ENCODE measurements at regions not wholly inside any gene's neighbourhood (a gene's known extent, or its start where the extent isn't known, plus 50 kb on each side); places are given as distances from the start of the nearest gene placed in this dataset.
"Not testable (repeated sequence)": the region's sequence is repeated elsewhere in the genome, so short reads cannot be mapped to it uniquely, and the experiment has no call there.

DNA sequence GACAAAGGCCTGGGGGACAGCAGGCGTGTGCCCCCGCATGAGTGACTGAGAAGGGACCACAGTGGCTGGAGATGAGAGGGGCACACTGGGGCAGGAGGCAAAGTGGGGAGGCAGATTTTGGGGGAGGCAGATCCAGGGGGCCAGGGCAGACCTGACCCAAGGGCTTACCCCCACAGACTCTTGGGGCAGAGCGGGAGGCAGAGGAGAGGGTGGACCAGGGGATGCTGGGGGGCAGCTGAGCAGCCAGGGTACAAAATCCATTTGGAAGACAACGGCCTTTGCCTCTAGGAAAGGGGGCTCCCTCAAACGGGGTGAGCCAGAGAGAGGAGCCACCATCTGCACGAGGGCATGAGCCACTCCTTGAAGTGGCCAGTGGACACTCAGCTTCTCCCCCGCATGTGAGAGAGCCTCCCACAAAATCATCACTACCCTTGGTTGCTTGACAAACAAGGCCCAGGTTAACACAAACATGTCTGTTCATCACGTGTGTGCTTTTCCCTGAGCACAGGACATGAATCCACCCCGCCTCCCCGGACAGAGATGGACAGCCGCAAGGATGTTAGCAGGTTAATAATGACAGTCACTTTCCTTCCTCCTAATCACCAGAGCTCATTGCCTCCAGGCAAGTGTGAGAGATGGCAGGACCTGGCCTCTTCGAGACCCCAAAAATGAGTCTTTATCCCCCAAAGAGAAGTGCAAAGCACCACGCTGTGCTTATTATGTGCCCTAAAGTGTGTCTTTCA, 72.0 kb upstream of the RAB6C start:
- no peak for DNase-seq (ENCODE audit: low read depth in 2 of 2)

DNA sequence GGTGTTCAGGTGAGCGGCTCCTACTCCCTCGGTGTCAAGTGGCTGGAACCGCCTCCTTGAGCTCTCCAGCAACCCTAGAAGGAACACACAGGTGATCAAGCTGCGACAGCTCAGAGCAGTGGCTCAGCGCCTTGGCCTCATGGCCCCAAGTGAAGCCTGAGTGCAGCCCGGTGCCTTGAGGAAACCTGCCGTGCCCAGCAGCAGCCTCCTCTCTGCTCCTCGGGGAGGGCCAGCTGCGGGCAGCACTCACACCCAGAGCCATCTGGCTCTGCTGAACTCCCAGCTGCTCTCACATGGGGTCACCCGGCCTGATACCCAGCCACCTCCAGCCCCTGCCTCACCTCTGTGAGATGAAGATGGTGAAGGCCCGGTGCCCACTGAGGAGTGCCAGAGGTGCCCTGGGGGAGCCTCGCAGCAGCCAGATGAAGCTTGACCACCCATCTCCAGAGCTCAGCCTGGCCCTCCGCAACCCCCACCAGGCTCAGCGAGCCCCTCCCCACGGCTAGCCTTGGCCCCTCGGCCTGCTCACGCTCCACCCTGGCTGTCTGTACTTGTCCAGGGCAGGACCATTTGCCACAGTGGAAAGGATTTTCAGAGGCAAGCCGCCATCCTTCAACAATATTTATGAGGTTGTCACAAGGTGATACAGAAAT, 70.6 kb upstream of the RAB6C start:
- no peak for DNase-seq (ENCODE audit: low read depth in 2 of 2)

DNA sequence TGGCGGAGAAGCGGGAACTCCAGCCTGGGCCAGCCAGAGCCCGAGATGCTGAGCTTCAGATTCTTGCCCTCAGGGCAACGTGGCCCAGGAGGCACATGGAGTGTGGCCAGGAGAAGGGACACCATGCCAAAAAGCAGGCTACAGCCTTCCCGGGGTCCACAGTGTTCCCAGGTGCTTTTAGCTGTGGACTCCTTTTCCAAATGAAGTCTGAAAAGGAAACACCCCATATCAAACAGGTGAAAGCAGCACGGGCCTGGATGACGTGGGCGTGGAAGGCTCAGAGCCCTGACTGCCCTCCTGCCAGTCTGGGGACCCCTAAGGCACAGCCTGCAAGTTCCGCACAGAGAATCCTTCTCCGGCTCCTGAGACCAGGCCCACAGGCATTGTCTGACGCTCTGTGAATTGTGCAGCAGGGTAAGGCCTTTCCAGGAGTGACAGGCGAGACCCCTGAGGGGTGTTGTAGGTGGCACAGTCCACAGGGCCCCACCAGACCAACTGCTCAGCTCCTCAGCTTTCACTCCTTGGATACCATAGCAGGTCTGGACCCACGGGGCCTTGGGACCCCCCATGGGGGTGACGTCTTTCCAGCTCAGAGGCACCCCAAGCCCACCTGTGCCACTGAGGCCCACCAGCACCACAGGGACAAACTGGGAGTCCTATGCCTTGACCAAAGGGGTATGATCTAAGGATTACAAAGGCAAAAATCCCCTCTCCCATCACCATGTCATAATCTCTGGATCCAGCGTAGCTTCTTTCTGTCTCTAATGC, 69.6 kb upstream of the RAB6C start:
- DNase-seq (ENCODE audit: low read depth in 2 of 2): no peak

DNA sequence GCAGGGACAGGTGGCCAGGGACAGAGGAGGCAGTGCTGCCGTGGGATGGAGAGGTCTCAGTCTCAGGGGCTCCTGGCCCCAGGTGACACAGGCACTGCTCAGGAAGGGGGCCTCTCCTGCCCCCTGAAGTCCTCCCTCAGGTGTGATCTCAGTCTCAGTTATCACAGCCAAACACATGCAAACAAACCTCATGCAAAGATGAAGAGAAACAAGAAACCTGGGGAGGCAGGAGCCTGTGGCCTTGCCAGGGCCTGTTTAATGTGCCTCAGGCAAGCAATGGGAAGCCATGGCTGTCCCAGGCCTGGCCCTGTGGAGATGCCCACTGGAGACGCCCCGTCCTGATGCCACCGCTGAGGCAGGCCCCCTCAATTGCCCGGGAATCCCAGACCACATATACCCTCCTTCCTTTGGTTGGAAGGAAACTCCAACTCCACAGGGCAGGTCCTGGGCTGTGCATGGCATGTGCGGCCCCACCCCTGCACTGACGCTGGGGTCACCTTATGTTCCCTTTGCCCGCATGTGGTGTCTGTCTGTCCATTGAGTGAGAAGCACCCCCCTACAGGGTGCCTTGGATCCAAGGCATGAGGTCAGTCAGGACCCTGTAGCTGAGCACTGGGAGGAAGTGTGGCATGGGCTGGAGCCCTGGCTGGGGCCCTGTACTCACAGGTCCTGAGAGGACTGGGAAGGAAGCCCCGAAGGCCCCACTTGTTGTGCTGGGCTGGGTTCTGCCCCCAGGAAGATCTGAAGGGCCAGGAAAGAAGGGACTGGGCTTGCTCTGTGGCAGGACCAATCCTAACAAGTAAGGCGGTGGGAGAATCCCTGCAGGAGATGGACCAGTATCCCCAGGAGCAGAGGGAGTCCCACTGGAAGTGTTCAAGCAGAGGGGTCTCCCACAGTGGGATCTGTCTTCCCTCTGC, 68.8 kb upstream of the RAB6C start:
- no peak for DNase-seq (ENCODE audit: low read depth in 2 of 2)

- no peak for DNase-seq (ENCODE audit: low read depth in 2 of 2)
Observed at GRCh38 chr2:129911363-129912065, 68.0 kb upstream of the RAB6C start.

GRCh38 chr2:129912066-129912820, 67.2 kb upstream of the RAB6C start:
- DNase-seq (ENCODE audit: low read depth in 2 of 2): no peak

- no peak for DNase-seq (ENCODE audit: low read depth in 2 of 2)
Observed at GRCh38 chr2:129912871-129913694, 66.4 kb upstream of the RAB6C start.

GRCh38 chr2:129913695-129914495, 65.6 kb upstream of the RAB6C start:
- DNase-seq (ENCODE audit: low read depth in 2 of 2): no peak

GRCh38 chr2:129914538-129915302, 64.7 kb upstream of the RAB6C start:
- no peak for DNase-seq (ENCODE audit: low read depth in 2 of 2)

- no peak for DNase-seq (ENCODE audit: low read depth in 2 of 2)
Observed at GRCh38 chr2:129915303-129915840, 64.1 kb upstream of the RAB6C start.

- no peak for DNase-seq (ENCODE audit: low read depth in 2 of 2)
Observed at GRCh38 chr2:129918604-129919003, 60.9 kb upstream of the RAB6C start.

GRCh38 chr2:129922571-129923264, 56.7 kb upstream of the RAB6C start:
- DNase-seq (ENCODE audit: low read depth in 2 of 2): no peak

DNA sequence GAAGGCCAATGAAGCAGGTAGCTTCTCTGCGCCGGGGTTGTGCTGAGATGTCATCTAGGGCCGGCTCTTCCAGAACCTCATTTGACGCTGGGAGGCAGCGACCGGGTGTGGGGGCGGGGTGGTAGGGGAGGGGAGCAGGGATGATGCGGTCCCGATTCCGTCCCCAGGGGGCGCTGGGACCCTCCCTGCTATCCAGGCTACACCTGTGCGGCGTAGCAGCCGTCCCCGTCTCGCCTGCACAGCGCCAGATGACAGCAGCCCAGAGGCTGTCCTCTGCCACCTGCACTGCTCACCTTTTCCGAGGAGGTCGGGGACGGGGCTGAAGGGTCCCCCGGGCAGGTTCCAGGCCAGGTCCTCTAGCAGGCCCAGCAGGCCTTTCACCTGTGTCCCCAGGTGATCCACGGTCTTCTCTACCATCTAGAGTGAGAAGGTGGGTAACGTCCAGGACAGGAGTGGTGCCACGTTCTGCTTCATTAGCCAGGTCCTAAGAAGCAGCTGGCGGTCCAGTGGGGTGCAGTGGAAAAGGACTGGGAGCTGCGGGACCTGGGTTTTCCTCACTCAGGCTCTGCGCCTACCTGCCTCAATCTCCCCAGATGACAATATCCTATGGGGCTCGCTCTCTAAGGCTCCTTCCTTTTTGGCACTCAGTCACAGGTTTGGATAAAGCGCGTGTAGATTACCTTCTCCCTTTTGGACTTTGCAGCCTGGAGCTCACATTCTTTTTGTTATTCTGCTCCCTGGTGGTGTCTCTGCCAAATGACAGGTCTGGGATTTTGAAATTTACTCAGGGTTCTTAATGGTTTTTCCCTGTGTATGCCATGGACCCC, 56.0 kb upstream of the RAB6C start:
- peak in 1 of 2 donors; percentile 19 for DNase-seq (ENCODE audit: low read depth in 2 of 2)

- DNase-seq (ENCODE audit: low read depth in 2 of 2): not testable (repeated sequence)
Observed at GRCh38 chr2:129924115-129924514, 55.4 kb upstream of the RAB6C start.

- DNase-seq (ENCODE audit: low read depth in 2 of 2): no peak
Observed at GRCh38 chr2:129925381-129925780, 54.1 kb upstream of the RAB6C start.

DNA sequence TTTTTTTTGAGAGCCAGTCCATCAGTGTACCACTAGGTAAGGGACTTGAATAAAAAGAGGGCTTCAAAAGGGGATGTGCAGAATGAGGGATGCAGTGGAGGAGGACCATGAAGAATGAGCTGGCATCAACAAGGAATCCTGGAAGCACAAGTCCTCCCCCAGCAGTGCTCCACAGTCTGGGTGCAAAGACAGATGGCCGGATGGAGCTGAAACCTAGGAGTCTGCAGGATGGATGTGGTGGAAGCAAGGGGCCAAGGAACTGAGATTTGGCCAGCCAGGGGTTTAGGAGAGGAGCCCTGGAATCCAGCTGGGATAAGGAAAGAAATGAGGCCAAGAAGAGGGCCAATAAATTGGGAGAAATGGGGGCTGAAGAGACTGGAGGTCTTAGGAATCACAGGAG, 51.8 kb upstream of the RAB6C start:
- DNase-seq (ENCODE audit: low read depth in 2 of 2): no peak
